DMS53 (cell line): ENCODE measurements at regions not wholly inside any gene's neighbourhood (a gene's known extent, or its start where the extent isn't known, plus 50 kb on each side); places are given as distances from the start of the nearest gene placed in this dataset.

Experiments used
- DNase-seq: peaks from one replicate; lab custom pipeline; 2025; lab: John Stamatoyannopoulos, UW

DNA sequence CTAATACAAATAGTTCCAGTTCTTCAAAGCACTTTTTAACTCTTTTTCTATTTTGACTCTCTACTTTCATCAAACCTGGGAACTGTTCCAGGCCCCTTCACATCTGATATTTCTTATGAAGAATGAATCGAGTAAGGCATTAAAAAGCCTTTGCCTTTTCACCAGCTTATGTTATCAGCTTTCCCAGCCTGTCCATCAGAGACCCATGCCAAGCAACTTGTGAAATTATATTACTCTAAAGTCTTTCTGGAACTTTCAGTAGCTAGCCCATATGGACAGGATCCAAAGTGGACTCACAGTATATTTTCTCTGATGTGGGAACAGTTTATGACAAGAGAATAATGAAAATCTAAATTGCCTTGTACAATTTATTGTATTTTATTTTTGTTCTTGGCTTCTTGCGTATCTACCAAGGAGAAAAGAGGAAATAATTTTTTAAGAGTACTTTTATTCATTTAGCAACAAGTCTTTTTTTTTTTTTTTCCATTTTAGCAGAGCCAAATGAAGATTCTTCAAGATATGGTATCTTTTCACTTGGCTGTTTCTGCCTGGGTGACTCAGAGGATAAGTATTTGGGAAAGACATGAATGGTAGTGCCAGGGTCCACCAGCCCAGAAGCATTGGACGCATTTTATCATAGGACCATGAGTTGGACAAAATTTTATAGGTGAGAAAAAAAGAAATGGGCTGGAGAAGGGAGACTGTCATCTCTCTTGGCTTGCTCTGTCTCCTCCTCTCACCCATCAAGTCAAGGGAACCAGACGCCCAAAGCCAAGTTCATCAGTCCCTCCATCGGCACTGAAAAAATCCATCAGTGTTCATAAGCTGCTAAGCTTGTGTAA is 195.8 kb upstream of the NEBL start:
- DNase-seq: no peak

DNA sequence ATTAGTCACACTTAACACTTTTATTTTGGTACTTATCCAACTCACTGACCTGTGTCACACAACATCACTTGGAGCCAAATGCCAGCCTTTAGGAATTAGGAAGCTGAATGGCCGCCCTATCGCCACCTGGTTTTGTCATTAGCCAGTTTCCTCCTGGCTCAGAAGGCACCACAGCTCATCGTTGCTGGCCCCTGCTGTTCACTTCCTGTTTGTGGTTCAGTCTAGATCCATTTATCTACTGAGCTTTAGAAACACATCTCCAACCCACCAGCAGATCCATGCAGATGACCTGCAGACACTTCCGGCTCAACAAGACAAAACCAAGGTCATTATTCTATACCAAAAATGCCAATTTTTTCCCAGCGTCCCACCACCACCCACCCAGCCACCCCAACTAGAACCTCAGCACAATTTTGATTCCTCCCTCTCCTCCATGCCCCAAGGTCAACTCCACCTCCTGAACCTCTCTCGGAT is 193.5 kb upstream of the NEBL start:
- DNase-seq: no peak

DNA sequence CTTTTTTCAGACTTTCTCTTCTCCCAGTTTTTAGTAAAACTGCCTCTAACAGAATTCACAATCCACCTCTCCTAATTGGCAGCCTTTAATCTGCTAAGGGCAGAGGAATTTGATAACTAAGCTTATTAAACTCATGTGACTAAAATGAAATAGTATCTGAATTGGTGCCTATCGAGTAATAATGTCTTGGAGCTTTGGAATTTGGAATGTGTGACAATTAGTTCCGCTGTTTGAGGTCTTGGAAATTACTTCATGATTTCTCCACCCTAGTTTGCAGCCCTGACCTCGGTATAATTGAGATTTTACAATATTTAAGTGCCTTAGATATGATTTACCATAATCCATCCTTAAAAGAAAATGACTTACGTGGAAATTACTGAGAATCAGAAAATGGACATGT is 190.4 kb upstream of the NEBL start:
- no peak for DNase-seq

DNA sequence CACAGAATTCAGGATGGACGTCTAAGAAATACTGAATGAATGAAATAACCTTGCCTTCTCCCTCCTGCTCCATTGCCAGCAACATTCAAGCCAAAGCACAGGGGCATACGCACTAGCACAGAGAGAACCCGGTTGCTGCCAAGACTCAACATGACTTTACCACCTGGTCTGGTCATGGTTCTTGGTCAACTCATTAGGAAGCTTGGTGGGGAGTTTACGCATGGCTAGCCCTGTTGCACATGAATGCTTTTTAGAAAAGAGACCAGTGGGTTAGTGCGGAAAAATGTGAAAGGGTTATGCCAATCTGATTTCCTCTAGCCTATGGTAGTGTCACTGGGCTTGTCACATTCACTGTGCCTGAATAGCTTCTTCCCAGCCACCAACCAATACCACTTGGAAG is 187.6 kb upstream of the NEBL start:
- no peak for DNase-seq

DNA sequence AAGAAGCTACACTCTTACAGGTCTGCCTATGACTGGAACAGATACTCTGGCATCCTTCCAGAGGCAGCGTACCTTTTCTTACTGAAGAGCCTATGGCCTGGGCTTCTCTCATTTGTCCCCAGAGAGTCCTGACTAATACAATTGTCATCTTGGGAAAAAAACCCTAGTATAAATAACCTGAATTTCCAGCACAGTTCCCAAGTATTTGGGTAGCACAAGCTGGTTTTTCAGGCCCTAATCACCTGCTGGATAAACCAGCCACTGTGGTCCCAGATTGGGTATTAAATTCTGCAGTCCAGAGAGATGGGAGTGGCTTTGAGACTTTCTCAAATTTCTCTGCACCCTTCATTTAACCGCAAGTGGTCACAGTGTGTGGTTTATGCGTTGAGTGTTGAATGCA is 186.8 kb upstream of the NEBL start:
- peak; percentile 75 for DNase-seq

DNA sequence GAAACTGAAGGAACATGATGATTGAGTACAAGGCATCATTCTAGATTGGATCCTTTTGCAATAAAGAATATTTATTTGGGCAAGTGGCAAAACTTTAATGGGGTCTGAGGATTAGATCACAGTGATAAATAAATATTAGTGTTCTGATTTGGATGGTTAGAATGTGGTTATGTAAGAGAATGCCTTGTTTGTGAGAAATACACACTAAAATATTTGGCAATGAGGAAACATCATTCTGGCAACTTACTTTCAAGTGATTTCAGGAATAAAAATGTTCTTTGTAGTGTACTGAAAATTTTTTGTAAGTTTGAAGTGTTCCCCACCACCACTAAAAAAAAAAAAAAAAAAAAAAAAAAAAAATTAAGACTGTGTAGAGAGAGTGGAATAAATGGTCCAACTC is 185.1 kb upstream of the NEBL start:
- DNase-seq: no peak

DNA sequence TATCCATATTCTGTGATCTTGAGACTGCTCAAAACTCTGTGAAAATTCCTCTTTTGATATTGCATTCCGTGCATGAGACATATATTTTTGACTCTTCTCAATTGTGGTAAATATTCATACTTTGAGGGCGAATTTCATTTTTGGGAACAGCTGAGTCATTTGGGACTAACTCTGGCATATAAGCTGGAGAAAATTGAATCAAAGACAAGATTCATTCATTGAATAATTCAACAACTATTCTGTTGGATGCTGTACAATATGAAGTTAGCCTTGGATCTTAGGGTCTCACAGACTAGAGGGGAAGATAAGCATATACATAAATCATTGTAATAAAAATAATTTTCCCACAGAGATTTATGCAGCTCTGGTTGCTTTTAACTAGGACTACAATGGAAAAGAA is 183.2 kb upstream of the NEBL start:
- DNase-seq: no peak

DNA sequence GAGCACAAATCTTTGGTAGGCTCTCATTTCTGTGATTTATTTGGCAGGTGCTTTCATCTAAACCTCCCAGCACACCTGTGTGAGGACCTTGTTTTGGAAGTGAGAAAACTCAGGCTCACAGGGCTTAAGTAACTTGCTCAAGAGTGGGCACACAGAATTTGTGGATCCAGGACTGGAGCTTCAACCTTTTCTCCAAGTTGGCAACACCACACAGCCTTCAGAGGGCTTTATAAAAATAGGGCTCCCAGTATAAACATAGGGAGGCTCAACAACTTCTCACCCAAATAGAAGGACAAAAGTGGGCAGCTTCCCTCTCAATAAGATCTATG is 182.2 kb upstream of the NEBL start:
- no peak for DNase-seq

DNA sequence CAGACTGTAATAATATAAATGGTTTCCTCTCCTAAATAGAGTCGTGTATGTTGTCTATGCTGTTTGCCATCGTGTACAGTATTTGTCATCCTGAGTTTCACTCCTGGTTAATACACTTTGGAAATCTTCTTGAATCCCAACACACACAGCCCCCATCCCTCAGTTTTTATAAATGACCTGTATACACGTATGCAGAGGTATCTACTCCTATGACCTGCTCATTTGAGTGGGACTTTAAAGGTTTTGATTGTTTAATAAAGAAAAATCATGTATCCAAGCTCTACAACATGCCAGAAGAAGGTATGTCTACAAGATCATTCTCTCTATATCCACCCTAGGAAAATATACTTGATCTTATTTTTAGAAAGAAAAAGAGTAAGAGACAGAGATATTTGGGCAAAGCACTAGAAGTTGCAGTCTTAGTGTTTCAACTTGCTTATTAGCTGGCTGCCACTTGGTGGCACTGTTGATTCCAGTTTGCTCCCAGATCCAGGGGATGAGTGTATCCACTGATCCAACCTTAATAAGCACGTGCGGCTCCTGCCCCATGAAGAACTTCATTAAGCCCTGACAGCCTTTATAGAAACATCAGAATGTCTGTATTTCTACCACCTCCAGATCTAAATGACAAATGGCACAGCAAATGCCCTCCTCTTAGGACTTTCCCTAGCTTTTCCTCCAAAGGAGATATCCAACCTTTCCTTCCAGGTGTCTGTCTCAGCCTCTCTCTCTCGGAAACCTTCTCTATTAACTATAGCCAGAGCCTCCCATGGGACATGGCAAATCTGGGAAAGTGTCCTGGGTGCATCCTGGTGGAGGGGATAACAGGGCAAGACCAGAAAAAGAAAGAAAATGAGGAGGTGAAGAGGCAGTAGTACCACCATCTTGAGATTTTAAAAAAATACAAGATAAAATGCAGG is 181.6 kb upstream of the NEBL start:
- DNase-seq: peak; percentile 91

DNA sequence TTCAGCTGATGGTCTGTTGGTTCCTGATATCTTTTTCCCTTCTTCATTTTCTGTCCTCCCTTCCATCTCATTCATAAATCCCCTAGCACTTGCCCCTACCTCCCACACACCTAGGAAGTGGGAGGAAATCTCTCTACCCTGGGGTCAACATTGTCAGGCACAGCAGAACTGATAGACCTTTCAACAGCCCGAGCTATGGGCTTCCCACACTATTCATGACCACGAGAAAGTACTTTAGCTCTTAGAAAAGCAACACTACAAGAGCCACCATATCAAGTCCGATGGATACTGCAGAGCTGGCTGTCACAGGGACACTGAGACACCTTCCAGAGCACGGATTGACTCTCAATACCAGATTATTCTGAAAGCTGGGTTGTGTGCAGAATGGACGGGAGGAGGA is 180.6 kb upstream of the NEBL start:
- no peak for DNase-seq

DNA sequence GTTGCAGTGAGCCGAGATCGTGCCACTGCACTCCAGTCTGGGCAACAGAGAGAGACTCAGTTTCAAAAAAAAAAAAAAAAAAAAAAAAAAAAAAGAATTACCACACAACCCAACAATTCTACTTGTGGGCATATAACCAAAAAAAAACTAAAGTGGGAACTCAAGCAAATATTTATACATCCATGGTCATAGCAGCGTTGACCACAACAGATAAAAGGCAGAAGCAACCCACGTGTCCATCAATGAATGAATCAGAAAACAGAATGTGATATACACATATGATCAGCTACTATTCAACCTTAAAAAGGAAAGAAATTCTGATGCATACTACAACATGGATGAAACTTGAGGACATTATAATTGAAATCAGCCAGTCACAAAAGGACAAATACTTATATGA is 179.3 kb upstream of the NEBL start:
- no peak for DNase-seq

DNA sequence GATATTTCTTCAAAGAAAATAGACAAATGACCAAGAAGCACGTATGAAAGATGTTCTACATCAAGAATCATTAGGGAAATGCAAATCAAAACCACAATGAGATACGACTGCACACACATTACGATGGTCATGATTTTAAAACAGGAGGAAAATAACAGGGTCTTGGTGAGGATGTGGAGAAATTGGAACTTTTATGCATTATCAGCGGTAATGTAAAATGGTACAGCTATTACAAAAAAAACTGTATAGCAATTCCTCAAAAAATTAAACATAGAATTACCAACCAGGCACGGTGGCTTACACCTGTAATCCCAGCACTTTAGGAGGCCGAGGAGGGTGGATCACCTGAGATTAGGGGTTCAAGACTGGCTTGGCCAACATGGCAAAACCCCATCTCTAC is 178.8 kb upstream of the NEBL start:
- no peak for DNase-seq

DNA sequence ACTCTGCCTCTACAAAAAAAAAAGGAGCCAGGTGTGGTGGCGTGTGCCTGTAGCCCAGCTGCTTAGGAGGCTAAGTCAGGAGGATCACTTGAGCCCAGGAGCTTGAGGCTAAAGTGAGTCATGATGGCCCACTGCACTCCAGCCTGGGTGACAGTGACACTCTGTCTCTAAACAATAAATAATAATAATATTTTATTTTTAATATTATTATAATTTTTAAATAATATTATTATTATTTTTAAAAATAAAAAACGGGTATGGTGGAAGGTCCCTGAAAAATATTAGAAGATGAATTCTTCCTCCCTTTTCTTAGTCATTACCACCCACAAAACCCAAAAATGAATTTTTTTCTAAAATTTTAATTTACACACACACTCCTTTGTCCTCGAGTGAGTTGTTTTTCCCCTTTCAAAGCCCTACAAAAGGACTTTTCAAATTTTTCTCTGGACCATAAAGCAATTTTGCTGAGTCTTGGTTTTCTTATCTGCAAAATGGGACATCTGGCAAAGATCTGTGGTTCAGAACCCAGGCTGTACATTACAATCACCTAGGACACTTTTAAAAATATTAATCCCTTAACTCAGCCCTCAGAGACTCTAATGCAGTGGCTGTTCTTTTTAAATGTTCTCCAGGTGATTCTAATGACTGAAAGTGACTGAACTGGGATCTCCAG is 174.0 kb upstream of the NEBL start:
- DNase-seq: no peak

DNA sequence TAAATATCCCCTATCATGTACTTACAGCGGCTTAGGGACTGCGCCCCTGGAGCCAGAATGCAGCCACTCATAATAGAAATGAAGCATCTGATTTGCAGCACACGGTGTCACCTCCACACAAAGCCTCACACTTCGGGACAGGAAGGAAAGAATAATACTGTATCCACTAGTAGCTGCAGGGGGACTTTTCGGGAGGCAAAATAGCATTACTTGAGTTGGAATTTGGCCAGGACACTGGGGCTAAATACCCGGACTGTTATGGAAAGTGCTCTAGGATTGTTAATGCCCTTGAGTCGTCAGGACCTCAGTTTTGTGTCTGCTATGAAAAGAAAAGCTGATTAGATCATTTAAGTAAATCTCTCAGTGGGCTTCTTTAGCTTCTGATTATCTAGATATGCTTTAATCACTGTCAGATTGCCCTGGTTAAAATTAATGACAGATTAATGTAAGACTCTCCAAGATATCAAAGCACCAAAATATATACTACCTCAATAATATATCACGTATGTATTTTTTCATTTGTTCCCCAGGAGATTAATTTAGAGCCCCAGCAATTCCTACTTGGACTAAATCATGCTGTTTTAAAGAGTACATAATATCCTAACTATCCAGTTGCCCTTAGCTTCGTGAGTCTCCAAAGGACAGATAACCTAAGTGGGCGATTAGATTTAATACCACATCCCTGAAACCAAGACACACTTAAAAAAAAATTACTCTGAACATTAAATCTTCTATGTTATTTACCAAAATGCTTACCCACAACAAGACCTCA is 173.0 kb upstream of the NEBL start:
- DNase-seq: no peak

DNA sequence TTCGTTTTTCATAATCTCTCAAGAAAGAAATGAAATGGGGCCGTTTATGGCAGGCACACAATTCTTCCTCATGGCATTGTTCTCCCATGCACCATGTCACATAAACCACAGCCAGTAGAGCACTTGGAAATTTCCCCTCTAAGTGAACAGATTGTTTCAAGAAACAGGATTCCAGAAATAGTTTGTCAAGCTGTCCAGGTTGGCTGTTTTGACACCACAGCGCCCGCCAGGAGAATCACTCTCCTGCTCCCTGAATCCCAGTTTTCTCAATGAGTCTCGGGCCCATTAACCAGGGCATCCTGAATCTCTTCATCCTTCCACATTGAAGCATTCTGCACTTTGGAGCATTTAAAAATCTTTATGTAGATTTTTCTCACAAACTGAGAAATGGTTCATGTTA is 172.2 kb upstream of the NEBL start:
- DNase-seq: no peak

DNA sequence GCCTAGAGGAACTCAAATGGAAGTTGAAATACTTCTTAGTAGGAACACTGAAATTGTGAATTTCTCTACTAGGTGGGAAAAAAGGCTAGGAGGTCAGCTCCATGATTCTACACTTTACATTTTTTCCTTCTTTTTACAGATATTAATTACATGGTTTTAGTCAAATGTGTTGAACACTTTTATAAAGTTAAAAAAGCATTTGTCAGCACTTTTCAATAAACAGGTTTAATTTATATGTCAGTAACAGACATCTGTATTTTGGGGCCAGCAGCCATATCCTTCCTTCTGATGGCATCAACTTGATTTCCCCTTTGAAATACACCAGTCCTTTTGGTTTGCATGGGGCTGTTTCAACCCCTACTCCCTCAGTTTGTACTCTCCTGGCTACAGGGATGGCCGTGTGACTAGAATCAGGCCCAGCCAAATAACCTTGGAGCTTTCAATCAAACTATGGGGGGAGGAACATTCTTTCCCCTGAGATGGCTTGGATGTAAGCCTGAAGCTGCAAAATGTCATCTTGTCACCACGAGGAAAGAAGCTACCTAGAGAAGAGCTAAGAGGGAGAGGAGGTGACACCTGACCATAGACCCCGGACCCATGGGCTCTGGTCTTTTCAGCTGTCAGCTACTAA is 171.0 kb upstream of the NEBL start:
- DNase-seq: no peak

DNA sequence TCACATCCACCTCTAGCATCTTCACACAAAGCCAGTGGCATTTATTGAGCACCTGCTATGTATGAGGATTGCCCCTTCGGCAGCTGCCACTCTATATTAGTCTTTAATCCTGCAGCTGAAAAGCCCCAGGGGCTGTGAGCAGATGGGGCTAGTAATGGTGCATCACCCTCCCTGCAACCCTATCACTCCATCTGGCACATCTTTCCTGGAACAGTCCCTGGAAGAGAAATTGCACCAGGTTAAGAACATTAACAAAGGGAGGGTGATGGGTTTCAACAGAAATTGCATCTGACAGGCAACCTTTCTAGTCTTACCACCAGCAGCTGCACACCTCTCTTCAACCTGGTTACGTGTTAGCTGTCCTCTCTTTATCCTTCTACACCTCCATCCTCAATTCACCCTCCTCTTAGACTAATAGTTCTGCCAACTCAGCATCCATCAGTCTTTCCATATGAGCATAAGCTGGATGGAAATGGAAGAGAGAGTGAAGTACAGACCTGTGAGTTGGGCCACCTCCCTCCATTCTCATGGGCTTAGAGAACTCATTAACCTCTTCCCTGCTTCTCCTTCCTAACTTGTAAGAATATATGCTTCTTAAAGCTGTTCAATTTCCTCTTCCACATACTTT is 168.6 kb upstream of the NEBL start:
- DNase-seq: no peak

DNA sequence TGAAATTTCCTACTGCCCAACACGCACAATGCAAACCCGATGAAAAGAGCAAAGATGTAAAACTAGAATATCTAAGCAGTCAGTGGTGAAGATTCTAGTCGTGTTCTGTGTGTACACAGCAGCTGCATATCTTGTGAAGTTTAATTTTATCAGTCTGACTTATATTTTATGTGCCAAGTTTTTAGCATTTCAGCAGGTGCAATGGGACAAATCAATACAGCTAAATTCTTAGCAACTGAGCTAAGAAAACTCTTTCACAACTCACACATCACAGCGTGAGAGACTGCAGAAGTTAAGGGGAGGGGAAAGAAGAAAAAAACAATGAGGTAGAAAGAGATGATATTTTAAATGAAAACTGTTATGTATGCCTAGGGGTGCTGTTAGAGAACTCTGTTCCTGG is 164.9 kb upstream of the NEBL start:
- no peak for DNase-seq

DNA sequence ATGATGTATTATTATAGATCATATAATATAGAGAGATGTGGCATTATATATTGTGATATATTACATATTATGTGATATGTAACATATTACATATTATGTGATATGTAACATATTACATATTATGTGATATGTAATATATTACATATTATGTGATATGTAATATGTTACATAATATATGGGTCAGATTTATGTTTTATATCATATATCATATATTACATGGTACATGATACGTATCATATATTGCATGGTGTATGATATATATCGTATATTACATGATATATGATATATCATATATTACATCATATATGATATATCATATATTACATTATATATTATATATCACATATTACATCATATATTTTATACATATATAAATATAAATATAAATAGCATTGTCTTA is 164.1 kb upstream of the NEBL start:
- DNase-seq: no peak

DNA sequence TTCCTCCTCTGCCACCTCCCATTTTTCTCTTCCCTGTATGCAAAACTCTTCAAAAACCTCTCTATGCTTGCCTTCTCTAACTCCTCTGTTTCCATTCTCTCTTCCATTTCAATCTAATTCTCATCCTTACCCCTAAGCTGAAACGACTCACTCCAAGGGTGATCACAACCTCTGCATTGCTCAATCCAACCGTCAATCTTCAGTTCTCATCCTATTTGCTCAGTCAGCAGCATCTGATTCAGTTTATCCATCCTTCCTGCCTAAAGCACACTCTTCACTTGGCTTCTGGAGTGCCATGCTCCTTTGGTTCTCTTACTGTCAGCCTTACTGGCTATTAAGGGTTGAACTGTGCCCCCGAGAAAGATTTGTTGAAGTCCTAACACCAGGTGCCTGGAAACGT is 163.5 kb upstream of the NEBL start:
- DNase-seq: no peak

DNA sequence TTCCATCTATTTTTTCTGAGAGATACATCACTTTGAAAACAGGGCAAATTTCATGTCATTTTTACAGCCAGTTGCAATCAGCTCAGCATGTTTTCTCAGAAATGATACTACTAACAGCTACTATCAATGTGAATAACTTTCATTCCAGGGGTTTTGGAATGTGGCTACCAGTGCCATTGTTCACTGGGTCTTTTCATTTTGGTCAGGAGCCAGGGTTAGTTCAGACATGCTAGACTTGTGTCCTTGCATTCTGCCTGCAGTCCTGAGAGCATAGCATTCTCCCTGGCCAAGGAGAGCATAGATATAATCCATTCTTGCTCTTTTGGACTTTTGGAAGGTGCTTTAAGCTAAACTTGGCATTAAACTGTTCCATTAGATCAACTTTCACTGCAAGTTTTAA is 160.9 kb upstream of the NEBL start:
- no peak for DNase-seq
